Hepatocyte (in vitro differentiated cells): ENCODE measurements at regions not wholly inside any gene's neighbourhood (a gene's known extent, or its start where the extent isn't known, plus 50 kb on each side); places are given as distances from the start of the nearest gene placed in this dataset.

Experiments
- DNase-seq: peaks from one replicate; pipeline ENCODE4 v3.0.0-alpha.2; 2016; ENCODE audit warnings: low spot score
- H2AFZ ChIP-seq: fragments of 200-600 bp; sonication (generic); 2 replicates; pipeline ENCODE4 v1.6.0; 2016; ENCODE audit warnings: antibody characterized with exemption, mild to moderate bottlenecking
- H3K27ac ChIP-seq: fragments of 200-600 bp; sonication (generic); 2 replicates; pipeline ENCODE4 v1.5.1; 2016; ENCODE audit warnings: mild to moderate bottlenecking
- H3K27me3 ChIP-seq: fragments of 200-600 bp; sonication (generic); 2 replicates; pipeline ENCODE4 v1.6.1; 2016
- H3K36me3 ChIP-seq: fragments of 200-600 bp; sonication (generic); replicated peaks from 2 replicates; pipeline ENCODE4 v1.5.1; 2016; ENCODE audit warnings: low read depth; ENCODE audit not compliant: insufficient read depth
- H3K4me1 ChIP-seq: fragments of 200-600 bp; sonication (generic); 2 replicates; pipeline ENCODE4 v1.5.1; 2016; ENCODE audit warnings: mild to moderate bottlenecking, moderate library complexity; ENCODE audit not compliant: insufficient read depth
- H3K4me2 ChIP-seq: fragments of 200-600 bp; sonication (generic); 2 replicates; pipeline ENCODE4 v1.6.0; 2016
- H3K4me3 ChIP-seq: fragments of 200-600 bp; sonication (generic); 2 replicates; pipeline ENCODE4 v1.5.1; 2016; ENCODE audit warnings: mild to moderate bottlenecking
- H3K79me2 ChIP-seq: fragments of 200-600 bp; sonication (generic); 2 replicates; pipeline ENCODE4 v1.6.0; 2017; ENCODE audit warnings: mild to moderate bottlenecking
- H3K9me2 ChIP-seq: fragments of 200-600 bp; sonication (generic); replicated peaks from 2 replicates; pipeline ENCODE4 v1.6.0; 2017; ENCODE audit warnings: mild to moderate bottlenecking; ENCODE audit not compliant: insufficient read depth
- H3K9me3 ChIP-seq: fragments of 200-600 bp; sonication (generic); 2 replicates; pipeline ENCODE4 v1.5.1; 2016; ENCODE audit warnings: low read depth, mild to moderate bottlenecking
- H4K20me1 ChIP-seq: fragments of 200-600 bp; sonication (generic); 2 replicates; pipeline ENCODE4 v1.6.0; 2016; ENCODE audit warnings: mild to moderate bottlenecking; ENCODE audit not compliant: insufficient read depth, poor library complexity, severe bottlenecking
- CTCF ChIP-seq: fragments of 200-600 bp; sonication (generic); IDR thresholded peaks from 2 replicates; pipeline ENCODE4 v1.5.1; 2016; ENCODE audit warnings: antibody characterized with exemption, mild to moderate bottlenecking; ENCODE audit not compliant: poor library complexity
- EZH2 ChIP-seq: fragments of 200-600 bp; sonication (generic); IDR thresholded peaks from 2 replicates; pipeline ENCODE4 v1.6.1; 2016; ENCODE audit warnings: antibody characterized with exemption, mild to moderate bottlenecking, borderline replicate concordance
- EZH2phosphoT487 ChIP-seq: fragments of 200-600 bp; sonication (generic); IDR thresholded peaks from one replicate; pipeline ENCODE4 v1.6.1; 2018; ENCODE audit warnings: antibody characterized with exemption, mild to moderate bottlenecking, low read depth, moderate library complexity; ENCODE audit not compliant: unreplicated experiment, severe bottlenecking
- WGBS: methylation state at CpG from one replicate; pipeline ENCODE4 v1.1.6; 2016; ENCODE audit warnings: low lambda C conversion rate; ENCODE audit errors: missing lambda C conversion rate; 5-methylcytosine and 5-hydroxymethylcytosine counted together

GRCh38 chr4:176500894-176501293 lies 181.1 kb downstream of the SPCS3 start:
- Histone ChIP-seq H3K27ac (no peak overlapping the region), H3K9me2 (no peaks in the 10 kb centered on the region), H3K27me3 (no peaks in the 10 kb centered on the region), H3K4me3 (no peak overlapping the region), H4K20me1 (no peaks in the 10 kb centered on the region), H3K9me3 (no peaks in the 10 kb centered on the region), H3K36me3 (no peaks in the 10 kb centered on the region), H3K4me2 (no peak overlapping the region), H3K79me2 (no peaks in the 10 kb centered on the region), H2AFZ (no peak overlapping the region), H3K4me1 (no peaks in the 10 kb centered on the region)
- no peak for DNase-seq
- WGBS = 68% methylated on average over 1 of the region's 1 CpG
- no peak for TF ChIP-seq CTCF
- no peak for TF ChIP-seq EZH2
- TF ChIP-seq EZH2phosphoT487 = no peak

DNA sequence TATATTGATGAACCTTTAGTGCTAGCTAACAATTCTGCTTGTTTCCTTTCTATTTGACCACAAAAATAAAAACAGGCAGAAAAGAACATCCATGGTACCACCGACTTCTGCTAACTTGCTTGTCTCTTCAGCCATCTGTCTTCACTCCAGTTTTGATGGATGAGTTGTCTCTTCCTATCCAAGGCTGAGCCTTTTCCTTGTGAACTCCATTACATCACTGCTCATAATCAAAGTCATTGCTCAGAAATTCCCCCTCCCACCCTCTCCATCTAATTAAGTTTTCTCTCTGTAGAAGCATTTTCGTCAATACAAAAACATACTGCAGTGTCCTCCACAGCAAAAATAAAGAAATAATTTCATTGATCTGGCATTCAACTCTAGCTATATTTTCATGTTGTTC lies 184.4 kb downstream of the SPCS3 start:
- Histone ChIP-seq H3K27ac (no peak overlapping the region), H3K4me3 (no peak overlapping the region), H3K4me2 (no peak overlapping the region), H3K9me3 (no peaks in the 10 kb centered on the region), H3K36me3 (no peaks in the 10 kb centered on the region), H2AFZ (no peak overlapping the region), H3K79me2 (no peaks in the 10 kb centered on the region), H3K27me3 (no peaks in the 10 kb centered on the region), H4K20me1 (no peaks in the 10 kb centered on the region), H3K9me2 (no peaks in the 10 kb centered on the region), H3K4me1 (no peaks in the 10 kb centered on the region)
- WGBS = 85% methylated on average over 2 of the region's 2 CpGs
- TF ChIP-seq EZH2phosphoT487 = no peak
- no peak for TF ChIP-seq EZH2
- no peak for TF ChIP-seq CTCF
- DNase-seq = no peak

GRCh38 chr4:176507845-176508533 lies 188.2 kb downstream of the SPCS3 start:
- 90% methylated on average over 8 of the region's 8 CpGs for WGBS
- Histone ChIP-seq H4K20me1 (no peaks in the 10 kb centered on the region), H3K27ac (no peak overlapping the region), H3K4me1 (no peaks in the 10 kb centered on the region), H3K9me3 (no peaks in the 10 kb centered on the region), H2AFZ (no peak overlapping the region), H3K9me2 (no peaks in the 10 kb centered on the region), H3K79me2 (no peaks in the 10 kb centered on the region), H3K36me3 (no peaks in the 10 kb centered on the region), H3K4me2 (no peak overlapping the region), H3K27me3 (no peaks in the 10 kb centered on the region), H3K4me3 (no peak overlapping the region)
- DNase-seq = no peak
- TF ChIP-seq EZH2phosphoT487 (no peak), EZH2 (no peak), CTCF (no peak)
